ENCODE measurements at regions not wholly inside any gene's neighbourhood (a gene's known extent, or its start where the extent isn't known, plus 50 kb on each side); places are given as distances from the start of the nearest gene placed in this dataset.
"Not testable (repeated sequence)": the region's sequence is repeated elsewhere in the genome, so short reads cannot be mapped to it uniquely, and the experiment has no call there.

DNA sequence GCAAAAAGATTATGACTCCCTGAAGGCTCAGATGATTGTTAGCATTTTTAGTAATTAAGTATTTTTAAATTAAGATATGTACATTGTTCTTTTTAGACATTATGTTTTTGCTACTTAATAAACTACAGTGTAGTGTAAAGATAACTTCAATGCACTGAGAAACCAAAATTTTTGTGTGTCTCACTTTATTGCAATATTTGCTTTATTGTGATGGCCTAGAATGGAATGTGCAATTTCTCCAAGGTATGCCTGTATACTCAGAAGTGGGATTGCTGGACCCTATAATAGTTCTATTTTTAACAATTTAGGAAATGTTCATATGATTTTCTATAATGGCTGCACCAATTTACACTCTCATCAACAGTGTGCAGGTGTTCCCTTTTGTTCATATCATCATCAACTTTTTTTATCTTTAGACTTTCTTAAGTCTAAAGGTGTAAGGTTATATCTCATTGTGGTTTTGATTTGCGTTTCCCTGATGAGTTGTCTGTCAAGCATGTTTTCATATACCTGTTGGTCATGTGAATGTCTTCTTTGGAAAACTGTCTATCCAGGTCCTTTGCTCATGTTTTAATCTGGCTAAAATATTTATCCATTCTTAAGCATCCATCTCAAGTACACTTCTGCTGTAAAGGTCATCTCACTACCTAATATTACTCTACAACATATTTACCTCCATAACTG lies 1323.5 kb upstream of the LRRTM3 start:
- DNase-seq: no peak

DNA sequence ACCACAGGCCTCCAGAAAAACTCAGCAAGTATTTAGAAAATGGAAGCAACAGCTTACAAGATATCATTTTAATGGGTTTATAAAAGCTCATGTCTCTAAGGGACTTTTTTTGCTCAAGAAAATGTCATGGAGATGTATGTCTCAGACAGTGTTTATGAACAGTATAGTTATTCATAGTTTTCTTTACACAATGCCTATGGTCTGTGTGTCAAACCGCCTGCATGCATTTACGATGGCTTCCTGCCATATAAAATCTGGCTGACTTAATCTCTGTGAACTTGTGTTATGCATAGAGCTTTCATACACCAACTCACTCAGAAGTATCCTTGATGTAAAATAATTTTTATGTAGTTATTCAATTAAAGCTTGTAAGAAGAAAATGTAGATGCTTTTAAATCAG lies 1314.2 kb upstream of the LRRTM3 start:
- DNase-seq: no peak

DNA sequence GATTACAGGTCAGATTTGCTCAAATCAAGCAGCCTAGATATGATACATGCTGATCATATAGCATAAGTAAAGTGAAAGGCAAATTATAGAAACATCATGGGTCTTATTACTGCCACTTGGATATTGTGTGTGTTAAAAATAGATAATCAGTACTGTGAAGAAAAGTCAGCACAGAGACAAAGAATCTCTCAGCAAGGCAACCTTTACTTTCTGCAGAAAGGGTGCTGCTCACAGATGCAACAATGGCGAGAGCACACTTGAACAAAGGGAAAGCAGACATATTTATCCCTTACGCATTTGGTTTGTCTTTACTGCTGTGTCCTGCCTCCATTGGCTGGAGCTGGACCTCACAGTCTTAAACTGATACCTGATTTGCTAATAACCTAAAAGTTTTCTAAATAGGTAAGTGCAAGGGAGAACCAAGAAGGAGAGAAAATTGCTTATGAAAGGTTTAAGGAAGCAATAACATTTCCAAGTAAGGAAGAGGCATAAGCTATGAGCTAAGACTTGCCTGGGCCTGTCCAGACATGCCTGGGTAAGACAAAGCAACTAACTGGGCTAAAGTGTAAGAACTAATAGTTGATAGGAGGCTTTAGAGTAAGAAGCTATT lies 1310.8 kb upstream of the LRRTM3 start:
- DNase-seq: no peak

DNA sequence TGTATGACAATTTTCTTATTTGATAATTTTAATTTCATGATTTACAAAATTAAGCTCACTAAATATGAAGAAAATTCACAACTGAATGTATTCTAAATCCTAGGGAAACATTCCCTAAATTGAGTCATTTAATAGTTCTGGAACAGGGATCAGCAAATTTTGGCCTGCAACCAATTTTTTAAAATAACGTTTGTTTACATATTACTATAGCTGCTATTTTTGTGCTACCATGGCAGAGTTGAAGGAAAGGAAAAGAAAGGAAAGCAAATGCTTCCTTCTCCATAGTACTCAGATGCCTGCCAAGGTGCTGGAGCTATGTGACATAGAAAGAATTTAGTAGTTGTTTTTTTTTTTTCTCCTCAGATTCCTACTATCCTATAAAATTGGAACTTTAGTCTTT lies 1307.7 kb upstream of the LRRTM3 start:
- DNase-seq: no peak

DNA sequence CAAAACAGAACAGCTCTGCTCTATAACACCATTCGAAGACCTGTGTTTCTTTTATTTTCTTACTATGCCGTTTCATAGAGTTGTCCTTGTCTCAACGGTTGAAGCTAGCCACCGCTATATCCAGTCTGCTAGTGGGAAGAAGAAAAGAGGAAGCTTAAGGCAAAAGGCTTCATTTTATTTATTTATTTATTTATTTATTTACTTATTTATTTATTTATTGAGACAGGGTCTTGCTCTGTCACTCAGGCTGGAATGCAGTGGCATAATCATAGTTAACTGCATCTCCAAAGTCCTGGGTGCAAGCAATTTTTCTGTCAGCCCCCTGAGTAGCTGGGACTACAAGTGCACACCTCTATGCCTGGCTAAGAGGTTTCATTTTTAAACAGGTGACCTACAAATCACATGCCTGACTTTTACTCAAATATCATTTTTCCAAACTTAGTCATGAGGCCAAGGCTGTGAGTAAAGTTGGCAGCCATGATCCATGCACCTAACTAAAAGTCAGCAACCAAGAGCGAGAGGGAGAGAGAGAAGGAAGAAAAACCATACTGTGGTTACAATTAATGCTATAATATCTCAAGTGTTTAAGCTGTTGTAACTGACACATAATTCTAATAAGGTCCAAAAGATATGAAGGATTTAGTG lies 1305.3 kb upstream of the LRRTM3 start:
- no peak for DNase-seq

DNA sequence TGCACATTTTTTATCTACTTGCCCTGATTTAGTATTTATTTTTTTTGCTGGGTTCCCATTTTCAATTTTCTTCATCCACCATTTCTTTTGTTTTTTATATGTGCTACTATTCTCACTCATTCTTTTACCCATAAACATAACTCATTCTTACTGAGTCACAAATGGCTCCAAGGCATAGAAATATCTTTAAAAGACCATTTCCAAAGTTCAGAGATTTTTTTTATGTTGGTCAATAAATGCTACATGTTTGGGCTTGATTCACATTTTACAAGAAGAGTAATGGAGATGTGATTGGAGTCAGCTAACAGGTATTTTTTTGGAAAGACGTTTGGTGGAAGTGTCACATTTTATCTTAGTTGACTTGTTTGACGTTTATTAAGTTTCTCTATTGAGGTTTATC lies 1303.2 kb upstream of the LRRTM3 start:
- DNase-seq: no peak

DNA sequence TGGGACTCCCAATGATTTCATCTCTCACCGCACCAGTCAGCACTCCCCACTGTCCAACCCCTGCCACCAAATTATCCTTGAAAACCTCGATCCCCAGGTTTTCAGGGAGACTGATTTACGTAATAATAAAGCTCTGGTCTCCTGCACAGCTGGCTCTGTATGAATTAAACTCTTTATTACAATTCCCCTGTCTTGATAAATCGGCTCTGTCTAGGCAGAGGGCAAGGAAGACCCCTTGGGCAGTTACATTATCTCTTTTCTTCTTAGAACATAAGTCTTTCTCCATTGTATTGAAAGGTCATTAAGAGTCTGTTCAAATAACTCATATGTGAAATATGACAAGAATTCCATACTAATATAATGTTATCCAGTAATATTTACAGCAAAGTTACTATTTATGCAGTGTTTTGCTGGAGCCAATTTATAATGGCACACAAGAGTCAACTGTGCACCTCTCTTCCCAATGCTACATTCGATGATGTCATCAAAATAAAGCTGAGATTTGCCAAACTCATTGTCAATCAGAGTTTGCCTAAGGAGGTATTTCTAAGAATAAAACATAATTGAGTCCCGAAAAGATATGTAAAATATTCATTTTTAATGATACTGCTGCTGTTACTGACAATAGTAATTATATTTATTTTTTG lies 1297.2 kb upstream of the LRRTM3 start:
- no peak for DNase-seq

DNA sequence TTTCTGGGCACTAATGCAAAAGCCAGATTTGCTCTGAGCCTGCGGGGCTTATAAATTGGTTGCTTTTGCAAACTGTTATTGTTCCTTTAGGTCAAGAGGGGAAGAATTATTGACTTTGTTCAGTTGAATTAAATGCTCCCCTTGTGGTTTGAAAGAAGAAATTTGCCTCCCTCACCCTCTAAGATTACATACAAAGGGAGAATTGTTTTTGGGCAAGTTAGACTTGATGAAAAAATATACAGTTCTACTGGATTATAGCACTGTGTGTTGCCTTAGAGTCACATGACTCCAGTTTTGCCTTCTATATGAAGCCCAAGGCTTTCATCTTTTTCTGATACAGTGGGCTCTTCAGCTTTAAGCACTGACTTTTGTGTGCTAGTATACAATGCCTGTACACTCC lies 1265.8 kb upstream of the LRRTM3 start:
- no peak for DNase-seq

DNA sequence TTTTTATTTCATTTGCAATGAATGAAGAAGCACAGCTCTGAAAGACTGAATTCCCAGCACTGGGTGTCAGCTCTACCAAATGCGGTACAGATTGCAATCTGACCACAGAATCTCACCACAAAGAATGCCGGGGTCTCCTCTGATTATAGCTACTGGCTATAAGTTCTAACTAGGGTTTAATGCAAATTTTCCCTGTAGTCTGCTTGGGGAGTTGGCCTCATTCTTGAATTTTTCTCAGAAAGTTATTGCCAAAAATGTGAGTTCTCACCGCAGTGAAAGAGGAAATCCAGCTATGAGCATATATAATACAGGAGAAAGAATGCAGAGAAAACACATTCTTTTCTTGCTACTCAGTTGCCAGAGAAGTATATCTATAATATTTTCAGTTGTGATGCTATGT lies 1255.7 kb upstream of the LRRTM3 start:
- no peak for DNase-seq

DNA sequence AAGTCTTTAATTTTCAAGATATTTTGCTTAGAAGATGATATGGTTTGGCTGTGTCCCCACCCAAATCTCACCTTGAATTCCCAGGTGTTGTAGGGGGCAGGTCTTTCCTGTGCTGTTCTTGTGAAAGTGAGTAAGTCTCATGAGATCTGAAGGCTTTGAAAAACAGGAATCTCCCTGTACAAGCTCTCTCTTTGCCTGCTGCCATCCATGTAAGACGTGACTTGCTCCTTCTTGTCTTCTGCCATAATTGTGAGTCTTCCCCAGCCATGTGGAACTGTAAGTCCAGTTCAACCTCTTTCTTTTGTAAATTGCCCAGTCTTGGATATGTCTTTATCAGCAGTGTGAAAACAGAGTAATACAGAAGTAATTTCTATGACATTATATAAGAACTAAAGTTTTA lies 1255.2 kb upstream of the LRRTM3 start:
- not testable (repeated sequence) for DNase-seq

DNA sequence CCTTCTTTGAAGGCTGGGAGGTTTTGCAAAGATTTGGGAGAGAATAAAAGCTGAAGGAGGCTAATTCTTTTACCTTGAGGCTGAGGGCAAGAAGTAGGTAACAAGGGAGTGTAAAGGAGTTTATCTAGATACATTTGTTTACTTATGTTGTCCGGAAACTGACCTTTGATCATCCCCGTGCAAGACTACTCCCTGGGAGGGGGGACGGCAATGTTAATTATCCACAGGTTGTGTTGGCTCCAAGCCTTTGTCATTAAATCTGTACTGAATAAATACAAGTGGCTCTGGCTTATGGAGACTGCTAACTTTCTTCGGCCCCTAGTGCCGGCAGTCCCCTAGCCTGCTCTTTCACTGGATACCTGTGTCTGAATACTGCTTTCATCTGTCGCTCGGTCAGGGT lies 1250.6 kb upstream of the LRRTM3 start:
- DNase-seq: no peak

DNA sequence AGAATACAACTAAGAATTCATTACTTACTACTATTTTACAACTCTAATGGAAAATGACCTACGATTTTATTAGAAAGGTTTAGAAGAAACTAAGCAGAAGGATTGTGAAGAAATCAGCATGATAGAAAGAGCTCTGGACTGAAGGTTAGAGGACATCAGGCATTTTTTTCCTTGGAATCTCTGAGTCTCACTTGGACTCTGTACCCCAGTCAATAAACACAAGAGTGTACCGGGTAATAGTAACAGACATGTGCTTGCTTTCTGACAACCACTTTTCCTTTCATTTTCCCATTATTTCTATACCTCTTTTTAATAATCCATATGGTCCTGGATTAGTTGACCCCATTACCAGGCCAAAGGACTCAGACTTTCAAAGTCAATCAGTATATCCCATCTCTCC lies 1240.9 kb upstream of the LRRTM3 start:
- no peak for DNase-seq

DNA sequence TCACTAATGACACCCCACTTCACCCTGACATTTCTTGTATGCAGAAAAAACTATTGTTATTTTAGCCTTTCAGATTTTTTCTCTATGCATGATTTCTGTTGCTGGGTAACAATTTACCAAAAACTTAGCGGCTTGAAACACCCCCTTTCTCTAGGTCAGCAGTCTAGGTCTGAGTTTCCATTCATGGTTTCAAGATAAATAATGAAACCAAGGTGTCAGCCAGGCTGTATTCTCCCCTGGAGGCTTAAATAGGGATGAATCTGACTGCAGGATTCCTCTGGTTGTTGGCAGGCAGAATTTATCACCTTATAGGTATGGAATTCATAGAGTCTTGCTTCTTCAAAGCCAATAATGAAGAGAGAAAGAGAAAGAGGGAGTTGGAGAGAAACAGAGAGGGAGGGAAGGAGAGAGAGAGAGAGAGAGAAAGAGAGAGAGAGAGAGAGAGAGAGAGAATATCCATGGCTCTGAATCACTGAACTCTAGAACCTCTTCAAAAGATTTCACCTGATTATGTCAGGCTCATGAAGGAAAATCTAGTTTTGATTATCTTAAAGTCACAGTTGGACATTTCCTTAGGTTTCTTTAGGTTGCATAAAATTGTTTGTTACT lies 1224.6 kb upstream of the LRRTM3 start:
- DNase-seq: no peak

DNA sequence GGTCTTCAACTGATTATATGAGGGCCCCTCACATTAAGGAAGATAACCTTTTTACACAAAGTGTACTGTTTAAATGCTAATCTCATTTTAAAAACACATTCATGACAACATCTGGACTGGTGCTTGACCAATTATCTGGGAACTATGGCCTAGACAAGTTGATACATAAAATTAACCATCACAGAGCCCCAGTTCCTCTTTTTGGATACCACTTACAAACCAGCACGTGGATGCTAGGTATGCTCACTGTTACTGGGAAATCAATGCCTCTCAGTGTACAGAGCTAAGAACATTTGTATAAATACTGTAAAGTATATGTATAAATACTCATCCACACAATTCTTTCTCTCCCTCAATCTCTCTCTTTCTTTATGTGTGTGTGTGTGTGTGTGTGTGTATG lies 1217.8 kb upstream of the LRRTM3 start:
- no peak for DNase-seq

DNA sequence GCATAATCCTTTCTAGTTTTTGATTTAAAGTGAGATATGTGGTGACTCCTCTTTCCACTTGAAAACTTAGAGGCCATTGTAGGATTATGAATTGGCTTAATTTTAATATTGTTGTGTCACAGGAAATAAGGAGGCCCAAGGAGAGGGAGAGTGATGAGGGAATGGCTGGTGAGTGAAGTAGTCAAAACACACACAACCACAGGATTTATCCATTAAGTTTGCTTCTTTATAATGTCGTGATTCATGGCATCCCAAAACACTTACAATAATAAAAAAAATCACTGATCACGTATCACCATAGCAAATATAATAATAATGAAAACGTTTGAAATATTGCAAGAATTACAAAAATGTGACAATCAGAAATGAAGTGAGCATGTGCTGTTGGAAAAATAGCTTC lies 1215.5 kb upstream of the LRRTM3 start:
- DNase-seq: no peak

DNA sequence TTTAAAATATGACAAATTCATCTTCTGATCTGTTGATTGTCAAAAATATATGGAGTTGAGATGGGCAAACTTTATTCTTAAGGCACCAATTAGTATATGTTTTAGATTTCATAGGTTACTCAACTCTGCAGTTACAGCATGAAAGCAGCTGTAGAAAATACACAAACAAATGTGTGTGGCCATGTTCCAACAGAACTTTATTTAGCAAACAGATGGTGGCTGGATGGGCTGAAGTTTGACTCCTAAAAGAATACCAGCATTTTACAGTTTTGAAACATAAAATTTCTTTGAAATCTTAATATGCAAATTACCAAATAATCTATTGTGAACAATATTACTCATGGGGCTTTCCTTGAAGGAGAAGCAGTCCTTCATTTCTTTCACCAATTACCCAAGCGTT lies 1206.0 kb upstream of the LRRTM3 start:
- DNase-seq: no peak

DNA sequence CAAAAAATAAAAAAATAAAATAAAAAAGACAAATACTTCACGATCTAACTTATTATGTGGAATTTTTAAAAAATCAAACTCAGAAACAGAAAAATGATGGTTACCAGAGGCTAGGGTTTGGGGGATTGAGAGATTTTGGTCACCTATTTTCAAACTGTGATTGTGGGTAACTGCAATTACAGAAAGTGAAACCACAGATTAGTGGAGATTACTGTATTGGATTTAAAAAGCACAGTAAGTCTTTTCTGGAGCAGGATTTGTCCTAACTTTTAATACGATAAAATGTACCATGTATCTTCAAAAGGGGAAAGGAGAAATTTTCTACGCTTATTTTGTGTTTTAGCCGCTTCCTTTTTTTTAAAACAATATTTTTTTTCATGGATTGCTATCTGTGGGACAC lies 1204.9 kb upstream of the LRRTM3 start:
- DNase-seq: no peak

DNA sequence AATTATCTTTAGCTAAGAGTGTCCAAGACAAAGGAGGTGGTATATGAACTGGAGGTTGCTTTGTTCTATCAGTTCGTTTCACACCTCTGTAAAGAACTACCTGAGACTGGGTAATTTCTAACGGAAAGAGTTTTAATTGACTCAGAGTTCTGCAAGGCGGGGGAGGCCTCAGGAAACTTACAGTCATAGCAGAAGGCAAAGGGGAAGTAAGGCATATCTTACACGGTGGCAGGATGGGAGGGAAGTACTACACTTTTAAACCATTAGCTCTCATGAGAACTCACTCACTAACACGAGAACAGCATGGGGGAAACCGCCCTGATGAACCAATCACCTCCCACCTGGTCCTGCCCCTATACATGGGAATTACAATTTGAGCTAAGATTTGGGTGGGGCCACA lies 1202.3 kb upstream of the LRRTM3 start:
- DNase-seq: no peak

DNA sequence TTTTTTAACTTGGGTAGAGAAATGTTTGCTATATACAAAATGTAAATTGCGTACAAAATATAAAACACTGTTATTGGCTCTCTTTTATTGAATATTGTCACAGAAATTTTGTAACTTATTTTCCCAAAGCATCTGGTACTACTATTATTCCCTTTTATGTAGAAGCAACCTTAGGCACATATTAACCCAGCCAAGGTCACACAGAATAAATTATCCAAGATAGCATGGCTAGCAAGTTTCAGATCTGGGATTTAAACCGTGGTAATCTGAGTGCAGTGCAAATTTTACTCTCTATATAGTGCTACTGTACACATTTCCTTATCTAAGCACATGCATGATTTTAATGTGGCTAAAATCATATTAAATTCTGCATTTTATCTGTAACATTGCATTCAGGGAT lies 1190.5 kb upstream of the LRRTM3 start:
- no peak for DNase-seq

DNA sequence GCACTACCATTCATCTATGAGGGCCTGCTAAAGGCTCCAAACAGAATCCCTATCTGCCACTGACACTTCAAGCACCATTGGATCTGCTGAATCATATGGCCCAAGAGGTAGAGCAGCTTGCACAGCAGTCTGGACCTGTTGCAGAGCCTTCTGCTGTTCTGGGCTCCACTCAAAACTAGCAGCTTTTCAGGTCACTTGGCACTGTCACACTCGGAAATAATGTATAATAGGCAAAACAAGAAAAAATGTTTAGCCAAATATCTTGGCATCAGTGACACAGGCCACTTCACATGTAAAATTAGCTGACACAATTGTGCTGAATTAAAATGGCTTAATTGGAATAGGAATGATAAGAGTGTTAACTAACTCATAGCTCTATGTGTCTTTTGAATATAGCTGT lies 1182.9 kb upstream of the LRRTM3 start:
- no peak for DNase-seq

DNA sequence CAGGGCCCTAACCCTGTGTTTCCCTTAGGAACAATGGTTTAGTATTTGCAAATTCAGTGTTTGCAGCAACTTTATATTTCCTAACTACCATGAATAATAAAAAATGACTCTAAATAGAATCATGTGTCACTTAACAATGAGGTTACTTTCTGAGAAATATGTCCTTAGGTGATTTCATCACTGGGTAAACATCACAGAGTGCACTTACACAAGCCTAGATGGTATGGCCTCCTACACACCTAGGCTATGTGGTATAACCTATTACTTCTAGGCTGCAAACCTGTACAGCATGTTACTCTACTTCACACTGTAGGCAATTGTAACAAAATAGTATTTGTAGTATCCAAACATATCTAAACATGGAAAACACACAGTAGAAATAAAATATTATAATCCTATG lies 1174.6 kb upstream of the LRRTM3 start:
- DNase-seq: no peak

DNA sequence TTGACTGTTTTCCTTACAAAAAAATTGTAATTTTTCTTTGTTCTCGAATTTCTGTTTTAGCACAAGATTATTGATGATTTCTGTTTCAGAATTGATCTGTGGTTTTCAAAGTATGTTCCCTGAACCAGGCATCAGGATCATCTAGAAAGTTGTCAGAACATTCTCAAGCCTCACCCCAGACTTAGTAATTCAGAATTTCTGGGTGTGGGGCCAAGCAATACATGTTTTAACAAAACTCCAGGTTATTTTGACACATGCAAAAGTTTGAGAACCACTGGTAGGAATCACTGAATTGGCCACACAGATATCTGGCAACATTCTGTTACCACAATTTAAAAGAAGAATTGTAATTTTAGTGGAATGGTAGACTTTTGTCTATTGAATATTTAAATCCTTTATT lies 1173.9 kb upstream of the LRRTM3 start:
- no peak for DNase-seq

DNA sequence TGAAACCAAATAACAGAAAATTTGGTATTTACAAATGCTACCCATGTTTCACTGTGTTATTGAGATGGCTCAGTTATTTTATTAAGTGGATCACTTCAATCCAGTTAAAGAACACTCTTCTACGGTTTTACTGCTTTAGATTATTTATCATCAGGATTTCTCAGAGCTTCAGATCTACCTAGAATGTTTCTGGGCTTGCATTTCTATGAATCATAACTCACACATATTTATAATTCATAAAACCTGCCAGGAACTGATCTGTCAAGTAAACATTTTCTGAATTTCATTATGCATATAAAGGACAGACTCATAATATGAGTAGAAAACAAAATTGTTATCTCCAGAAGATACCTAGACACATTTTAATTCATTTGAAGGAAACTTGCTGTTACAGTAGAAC lies 1172.3 kb upstream of the LRRTM3 start:
- DNase-seq: no peak

DNA sequence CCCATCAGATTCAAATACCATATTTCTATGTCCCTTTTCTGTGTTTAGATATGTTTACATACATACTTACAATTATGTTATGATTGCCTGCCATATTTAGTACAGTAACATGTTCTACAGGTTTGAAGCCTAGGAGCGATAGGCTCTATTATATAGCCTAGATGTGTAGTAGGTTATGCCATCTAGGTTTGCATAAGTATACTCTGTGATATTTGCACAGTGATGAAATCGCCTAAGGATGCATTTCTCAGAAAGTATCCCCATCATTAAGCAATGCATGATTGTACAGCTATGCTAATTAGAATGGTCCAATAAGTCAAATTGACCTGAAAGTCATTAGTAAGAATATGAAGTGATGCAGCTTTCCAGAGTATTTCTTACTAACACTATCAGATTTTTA lies 1171.7 kb upstream of the LRRTM3 start:
- no peak for DNase-seq

All from NCI-H226 (cell line).